A673 (cell line): ENCODE measurements at regions not wholly inside any gene's neighbourhood (a gene's known extent, or its start where the extent isn't known, plus 50 kb on each side); places are given as distances from the start of the nearest gene placed in this dataset.

Experiments used
- EZH2 ChIP-seq: fragments of 200-600 bp; sonication (generic); IDR thresholded peaks from 2 replicates; pipeline ENCODE4 v1.6.1; 2017; ENCODE audit warnings: borderline replicate concordance, low read depth, mild to moderate bottlenecking, mixed read lengths, antibody characterized with exemption, low read length; ENCODE audit not compliant: poor library complexity, severe bottlenecking
- TF ChIP-seq, protein P1 (sequence below): fragments of 300-800, 200-600 bp; sonication (generic); conservative IDR thresholded peaks from 2 replicates; pipeline ENCODE4 v1.5.1; 2017; ENCODE audit warnings: low read depth, mild to moderate bottlenecking, antibody characterized with exemption, low read length, moderate library complexity, mixed read lengths

GRCh38 chr18:41347057-41347456 is 608.0 kb upstream of the PIK3C3 start:
- TF ChIP-seq, protein P1, sequence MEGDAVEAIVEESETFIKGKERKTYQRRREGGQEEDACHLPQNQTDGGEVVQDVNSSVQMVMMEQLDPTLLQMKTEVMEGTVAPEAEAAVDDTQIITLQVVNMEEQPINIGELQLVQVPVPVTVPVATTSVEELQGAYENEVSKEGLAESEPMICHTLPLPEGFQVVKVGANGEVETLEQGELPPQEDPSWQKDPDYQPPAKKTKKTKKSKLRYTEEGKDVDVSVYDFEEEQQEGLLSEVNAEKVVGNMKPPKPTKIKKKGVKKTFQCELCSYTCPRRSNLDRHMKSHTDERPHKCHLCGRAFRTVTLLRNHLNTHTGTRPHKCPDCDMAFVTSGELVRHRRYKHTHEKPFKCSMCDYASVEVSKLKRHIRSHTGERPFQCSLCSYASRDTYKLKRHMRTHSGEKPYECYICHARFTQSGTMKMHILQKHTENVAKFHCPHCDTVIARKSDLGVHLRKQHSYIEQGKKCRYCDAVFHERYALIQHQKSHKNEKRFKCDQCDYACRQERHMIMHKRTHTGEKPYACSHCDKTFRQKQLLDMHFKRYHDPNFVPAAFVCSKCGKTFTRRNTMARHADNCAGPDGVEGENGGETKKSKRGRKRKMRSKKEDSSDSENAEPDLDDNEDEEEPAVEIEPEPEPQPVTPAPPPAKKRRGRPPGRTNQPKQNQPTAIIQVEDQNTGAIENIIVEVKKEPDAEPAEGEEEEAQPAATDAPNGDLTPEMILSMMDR, result no peak
- no peak for TF ChIP-seq EZH2
